ENCODE measurements at regions not wholly inside any gene's neighbourhood (a gene's known extent, or its start where the extent isn't known, plus 50 kb on each side); places are given as distances from the start of the nearest gene placed in this dataset.

- no peaks in the 10 kb centered on the region for H3K4me1 ChIP-seq (ENCODE audit: control insufficient read depth in 1 of 2, insufficient read depth in 2 of 2, low read depth in 1 of 2, low read length in 1 of 2)
- H3K27me3 ChIP-seq (ENCODE audit: insufficient read depth), result no peaks in the 10 kb centered on the region
- no peaks in the 10 kb centered on the region for H3F3A ChIP-seq (replicated peaks; ENCODE audit: insufficient read depth)
- WGBS (ENCODE audit: low lambda C conversion rate), result 28% methylated on average over 7 of the region's 7 CpGs
- H3K9ac ChIP-seq, result no peak overlapping the region
- ChIA-PET POLR2A (no interaction called here), CTCF (no interaction called here)
- no peaks in the 10 kb centered on the region for H3K79me2 ChIP-seq (ENCODE audit: insufficient read depth)
- no peaks in the 10 kb centered on the region for H3K36me3 ChIP-seq (replicated peaks in 1 of 2; ENCODE audit: control insufficient read depth in 1 of 2, insufficient read depth in 2 of 2, low read length in 1 of 2)
- no peak overlapping the region for H2AFZ ChIP-seq (ENCODE audit: low read depth)
- DNase-seq, result no peak
- TF ChIP-seq RCOR1 (IDR thresholded peaks at IDR 0.05; ENCODE audit: low read length) (no peak), YY1 (IDR thresholded peaks at IDR 0.05; ENCODE audit: low read depth) (no peak), GABPA (IDR thresholded peaks at IDR 0.05; ENCODE audit: low read depth) (no peak), SMC3 (IDR thresholded peaks at IDR 0.05; ENCODE audit: low read depth, low read length) (no peak), MEF2A (IDR thresholded peaks at IDR 0.05; ENCODE audit: borderline replicate concordance, low read depth) (no peak)
- no peak overlapping the region for H3K4me2 ChIP-seq
- no peak overlapping the region for H3K27ac ChIP-seq (ENCODE audit: low read depth in 2 of 2, low read length in 1 of 2)
- no peak overlapping the region for H3K4me3 ChIP-seq (ENCODE audit: low read depth in 2 of 2, low read length in 1 of 2)
- no peaks in the 10 kb centered on the region for H3K9me3 ChIP-seq
- no peaks in the 10 kb centered on the region for H4K20me1 ChIP-seq (ENCODE audit: insufficient read depth)
- H3K9me2 ChIP-seq, result no peaks in the 10 kb centered on the region
Measured at GRCh38 chr14:53520078-53520928, 367.2 kb upstream of the DDHD1 start.

GRCh38 chr14:53519137-53519536 is 366.0 kb upstream of the DDHD1 start:
- no peaks in the 10 kb centered on the region for H4K20me1 ChIP-seq (ENCODE audit: insufficient read depth)
- no peak overlapping the region for H3K4me2 ChIP-seq
- H3K79me2 ChIP-seq (ENCODE audit: insufficient read depth), result no peaks in the 10 kb centered on the region
- H3K9ac ChIP-seq, result no peak overlapping the region
- TF ChIP-seq FOSL2 (IDR thresholded peaks at IDR 0.05; ENCODE audit: borderline replicate concordance, low read depth) (no peak), MXI1 (IDR thresholded peaks at IDR 0.05; ENCODE audit: low read depth, low read length) (no peak), YY1 (IDR thresholded peaks at IDR 0.05; ENCODE audit: low read depth) (no peak), EP300 (IDR thresholded peaks at IDR 0.05; ENCODE audit: borderline replicate concordance in 1 of 2, low read depth in 1 of 2, low read length in 1 of 2) (no peak), USF2 (IDR thresholded peaks at IDR 0.05; ENCODE audit: borderline replicate concordance, low read depth, low read length) (no peak), NRF1 (IDR thresholded peaks at IDR 0.05; ENCODE audit: low read depth, low read length) (no peak), GABPA (IDR thresholded peaks at IDR 0.05; ENCODE audit: low read depth) (no peak), POLR2AphosphoS5 (IDR thresholded peaks at IDR 0.05; ENCODE audit: low read depth, low read length) (no peak), EZH2phosphoT487 (IDR thresholded peaks at IDR 0.05; ENCODE audit: borderline replicate concordance, low read depth) (no peak), MEF2A (IDR thresholded peaks at IDR 0.05; ENCODE audit: borderline replicate concordance, low read depth) (no peak)
- TF ChIP-seq, protein P1, sequence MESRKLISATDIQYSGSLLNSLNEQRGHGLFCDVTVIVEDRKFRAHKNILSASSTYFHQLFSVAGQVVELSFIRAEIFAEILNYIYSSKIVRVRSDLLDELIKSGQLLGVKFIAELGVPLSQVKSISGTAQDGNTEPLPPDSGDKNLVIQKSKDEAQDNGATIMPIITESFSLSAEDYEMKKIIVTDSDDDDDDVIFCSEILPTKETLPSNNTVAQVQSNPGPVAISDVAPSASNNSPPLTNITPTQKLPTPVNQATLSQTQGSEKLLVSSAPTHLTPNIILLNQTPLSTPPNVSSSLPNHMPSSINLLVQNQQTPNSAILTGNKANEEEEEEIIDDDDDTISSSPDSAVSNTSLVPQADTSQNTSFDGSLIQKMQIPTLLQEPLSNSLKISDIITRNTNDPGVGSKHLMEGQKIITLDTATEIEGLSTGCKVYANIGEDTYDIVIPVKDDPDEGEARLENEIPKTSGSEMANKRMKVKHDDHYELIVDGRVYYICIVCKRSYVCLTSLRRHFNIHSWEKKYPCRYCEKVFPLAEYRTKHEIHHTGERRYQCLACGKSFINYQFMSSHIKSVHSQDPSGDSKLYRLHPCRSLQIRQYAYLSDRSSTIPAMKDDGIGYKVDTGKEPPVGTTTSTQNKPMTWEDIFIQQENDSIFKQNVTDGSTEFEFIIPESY (IDR thresholded peaks at IDR 0.05; ENCODE audit: borderline replicate concordance, low read depth), result no peak
- no peaks in the 10 kb centered on the region for H3K36me3 ChIP-seq (replicated peaks in 1 of 2; ENCODE audit: control insufficient read depth in 1 of 2, insufficient read depth in 2 of 2, low read length in 1 of 2)
- H3K4me1 ChIP-seq (ENCODE audit: control insufficient read depth in 1 of 2, insufficient read depth in 2 of 2, low read depth in 1 of 2, low read length in 1 of 2), result no peaks in the 10 kb centered on the region
- H2AFZ ChIP-seq (ENCODE audit: low read depth), result no peak overlapping the region
- H3K27me3 ChIP-seq (ENCODE audit: insufficient read depth), result no peaks in the 10 kb centered on the region
- H3K27ac ChIP-seq (ENCODE audit: low read depth in 2 of 2, low read length in 1 of 2), result no peak overlapping the region
- ChIA-PET POLR2A (no interaction called here), CTCF (no interaction called here)
- WGBS (ENCODE audit: low lambda C conversion rate), result 7% methylated on average over 1 of the region's 1 CpG
- DNase-seq, result no peak
- no peak overlapping the region for H3K4me3 ChIP-seq (ENCODE audit: low read depth in 2 of 2, low read length in 1 of 2)
- no peaks in the 10 kb centered on the region for H3F3A ChIP-seq (replicated peaks; ENCODE audit: insufficient read depth)
- no peaks in the 10 kb centered on the region for H3K9me2 ChIP-seq
- no peaks in the 10 kb centered on the region for H3K9me3 ChIP-seq
